A549 (cell line): ENCODE measurements at regions not wholly inside any gene's neighbourhood (a gene's known extent, or its start where the extent isn't known, plus 50 kb on each side); places are given as distances from the start of the nearest gene placed in this dataset.

Experiments used
- ATAC-seq, 2 experiments: fragments of 200-7000 bp in 1 of 2; fragments of >200 bp in 1 of 2; cut with Nextera tagmentation in 1 of 2; cut with Tn5 transposase in 1 of 2; 3 replicates each; pipeline versions ENCODE4 v1.8.0 to v1.9.1; 2018 to 2020; ENCODE audit warnings: mild to moderate bottlenecking in 1 of 2, moderate library complexity in 1 of 2
- CTCF ChIA-PET: fragments of 300-600 bp; sonication (Branson Sonifier 250); formaldehyde crosslinking; extraction: SDS; loops from one replicate; lab custom pipeline; 2021; ENCODE audit warnings: antibody characterized with exemption, inconsistent platforms; lab: Yijun Ruan, JAX
- POLR2A ChIA-PET: fragments of 350-600 bp; formaldehyde crosslinking; extraction: SDS; loops from one replicate; lab custom pipeline; 2021; ENCODE audit warnings: antibody characterized with exemption, inconsistent platforms; lab: Yijun Ruan, JAX
- DNase-seq, 2 experiments: peaks; one replicate each; pipeline versions ENCODE4 v3.0.0 to v3.0.0-alpha.2; 2011 to 2016; ENCODE audit warnings: low read depth in 1 of 2, low spot score in 1 of 2
- FAIRE-seq: peaks from 2 replicates; lab custom pipeline; 2011; peaks lifted over from hg19 to GRCh38; lab: Jason Lieb, UNC
- H3K27ac ChIP-seq, 2 experiments: fragments of >200 bp; sonication (Bioruptor Twin); formaldehyde crosslinking; 3 replicates each; pipeline ENCODE4 v1.5.1; 2016 to 2017
- H3K4me1 ChIP-seq: fragments of >200 bp; sonication (Bioruptor Twin); formaldehyde crosslinking; 3 replicates; pipeline ENCODE4 v1.6.1; 2016
- H3K4me2 ChIP-seq: fragments of >200 bp; sonication (Bioruptor Twin); formaldehyde crosslinking; 3 replicates; pipeline ENCODE4 v1.6.1; 2016
- H3K4me3 ChIP-seq: fragments of >200 bp; sonication (Bioruptor Twin); formaldehyde crosslinking; 3 replicates; pipeline ENCODE4 v1.5.1; 2016
- H3K9me3 ChIP-seq: fragments of >200 bp; sonication (Bioruptor Twin); formaldehyde crosslinking; 3 replicates; pipeline ENCODE4 v1.6.1; 2016
- CEBPB ChIP-seq, 2 experiments: fragments of >200 bp in 1 of 2; sonication (Bioruptor Twin) in 1 of 2; formaldehyde crosslinking in 1 of 2; IDR thresholded peaks; 2 replicates each; pipeline ENCODE4 v1.6.1; 2012 to 2016
- EHF ChIP-seq: fragments of 250-450 bp; sonication (Bioruptor Pico); IDR thresholded peaks from 2 replicates; pipeline ENCODE4 v1.5.0; 2020; ENCODE audit warnings: mild to moderate bottlenecking
- FOXS1 ChIP-seq: fragments of 250-450 bp; sonication (Bioruptor Pico); IDR thresholded peaks from 2 replicates; pipeline ENCODE4 v1.5.0; 2020; ENCODE audit warnings: mild to moderate bottlenecking, moderate library complexity
- HDAC2 ChIP-seq: fragments of 200-600 bp; sonication (generic); IDR thresholded peaks from 2 replicates; pipeline ENCODE4 v1.6.1; 2016
- HOXB5 ChIP-seq: fragments of 250-450 bp; sonication (Bioruptor Pico); IDR thresholded peaks from 2 replicates; pipeline ENCODE4 v1.5.0; 2020; ENCODE audit warnings: mild to moderate bottlenecking, moderate library complexity
- JUNB ChIP-seq: fragments of >200 bp; sonication (Bioruptor Twin); formaldehyde crosslinking; IDR thresholded peaks from 2 replicates; pipeline ENCODE4 v1.6.1; 2016
- MAFK ChIP-seq: fragments of 450-650 bp; IDR thresholded peaks from 2 replicates; pipeline ENCODE4 v1.6.1; 2014; ENCODE audit not compliant: partially characterized antibody
- MYC ChIP-seq: IDR thresholded peaks from 2 replicates; pipeline ENCODE4 v1.6.1; 2012; ENCODE audit warnings: mild to moderate bottlenecking, inconsistent platforms, low read length, improper control_type of control experiment, borderline replicate concordance
- NFE2L2 ChIP-seq: fragments of 150-350 bp; conservative IDR thresholded peaks from 2 replicates; pipeline ENCODE4 v1.6.1; 2014; ENCODE audit warnings: low read length
- POLR2A ChIP-seq: IDR thresholded peaks from 2 replicates; pipeline ENCODE4 v1.6.1; 2012; ENCODE audit warnings: mild to moderate bottlenecking, low read length
- RARB ChIP-seq: fragments of 250-450 bp; sonication (Bioruptor Pico); IDR thresholded peaks from 2 replicates; pipeline ENCODE4 v1.8.0; 2021; ENCODE audit warnings: mild to moderate bottlenecking, moderate library complexity
- RCOR1 ChIP-seq: fragments of 150-350 bp; IDR thresholded peaks from 2 replicates; pipeline ENCODE4 v1.6.1; 2014; ENCODE audit warnings: antibody characterized with exemption, low read length, low read depth
- REST ChIP-seq: fragments of 200-600 bp; sonication (generic); IDR thresholded peaks from 2 replicates; pipeline ENCODE4 v1.6.1; 2016; ENCODE audit warnings: antibody characterized with exemption, mild to moderate bottlenecking, moderate library complexity
- RNF2 ChIP-seq: fragments of 200-600 bp; sonication (generic); IDR thresholded peaks from 2 replicates; pipeline ENCODE4 v1.6.1; 2016; ENCODE audit warnings: low read depth, mild to moderate bottlenecking, antibody characterized with exemption, moderate library complexity, borderline replicate concordance
- SMC3 ChIP-seq: fragments of >200 bp; sonication (Bioruptor Twin); formaldehyde crosslinking; IDR thresholded peaks from 3 replicates; pipeline ENCODE4 v1.6.1; 2018; ENCODE audit warnings: inconsistent platforms
- TP53 ChIP-seq: fragments of 250-450 bp; sonication (Bioruptor Pico); IDR thresholded peaks from 2 replicates; pipeline ENCODE4 v1.5.0; 2021; ENCODE audit warnings: mild to moderate bottlenecking, moderate library complexity
- USF2 ChIP-seq: fragments of 450-650 bp; IDR thresholded peaks from 2 replicates; pipeline ENCODE4 v1.6.1; 2014; ENCODE audit warnings: antibody characterized with exemption
- ZNF302 ChIP-seq: fragments of 250-450 bp; sonication (Bioruptor Pico); IDR thresholded peaks from 2 replicates; pipeline ENCODE4 v1.9.0; 2021; ENCODE audit warnings: inconsistent platforms, mild to moderate bottlenecking, moderate library complexity
- ZSCAN20 ChIP-seq: fragments of 250-450 bp; sonication (Bioruptor Pico); IDR thresholded peaks from 2 replicates; pipeline ENCODE4 v1.8.0; 2022; ENCODE audit warnings: mild to moderate bottlenecking, moderate library complexity
- WGBS: methylation state at CpG from one replicate; pipeline ENCODE4 v1.1.6; 2017; ENCODE audit errors: missing lambda C conversion rate; 5-methylcytosine and 5-hydroxymethylcytosine counted together
- TF ChIP-seq, protein P1 (sequence below): fragments of 250-450 bp; sonication (Bioruptor Pico); IDR thresholded peaks from 2 replicates; pipeline ENCODE4 v1.5.0; 2020; ENCODE audit warnings: low read depth, mild to moderate bottlenecking, moderate library complexity
- TF ChIP-seq, protein P2 (sequence below): fragments of >200 bp; sonication (Bioruptor Twin); formaldehyde crosslinking; IDR thresholded peaks from 3 replicates; pipeline ENCODE4 v1.6.1; 2016
- TF ChIP-seq, protein P3 (sequence below): fragments of 250-450 bp; sonication (Bioruptor Pico); IDR thresholded peaks from 2 replicates; pipeline ENCODE4 v1.5.0; 2021; ENCODE audit warnings: mild to moderate bottlenecking, moderate library complexity, borderline replicate concordance

DNA sequence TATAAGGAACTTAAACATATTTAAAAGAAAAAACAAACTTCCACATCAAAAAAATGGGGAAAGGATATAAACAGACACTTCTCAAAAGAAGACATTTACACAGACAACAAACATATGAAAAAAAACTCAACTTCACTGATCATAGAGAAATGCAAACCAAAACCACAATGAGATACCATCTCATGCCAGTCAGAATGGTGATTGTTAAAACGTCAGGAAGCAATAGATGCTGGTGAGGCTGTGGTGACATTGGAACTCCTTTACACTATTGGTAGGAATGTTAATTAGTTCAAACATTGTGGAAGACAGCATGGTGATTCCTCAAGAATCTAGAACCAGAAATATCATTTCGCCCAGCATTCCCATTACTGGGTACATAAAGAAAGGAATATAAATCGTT lies 228.5 kb upstream of the KDM5D start:
- FAIRE-seq (no peak), DNase-seq (no peak), ATAC-seq (no peak)
- no peak overlapping the region for H3K4me3 ChIP-seq
- ChIA-PET CTCF (no interaction called here), POLR2A (no interaction called here)
- H3K27ac ChIP-seq = no peak overlapping the region
- no peaks in the 10 kb centered on the region for H3K9me3 ChIP-seq
- H3K4me1 ChIP-seq = no peaks in the 10 kb centered on the region
- TF ChIP-seq RARB (CRISPR knock-in tag) = no peak
- no peak for TF ChIP-seq EHF (CRISPR knock-in tag)
- TF ChIP-seq, protein P1, sequence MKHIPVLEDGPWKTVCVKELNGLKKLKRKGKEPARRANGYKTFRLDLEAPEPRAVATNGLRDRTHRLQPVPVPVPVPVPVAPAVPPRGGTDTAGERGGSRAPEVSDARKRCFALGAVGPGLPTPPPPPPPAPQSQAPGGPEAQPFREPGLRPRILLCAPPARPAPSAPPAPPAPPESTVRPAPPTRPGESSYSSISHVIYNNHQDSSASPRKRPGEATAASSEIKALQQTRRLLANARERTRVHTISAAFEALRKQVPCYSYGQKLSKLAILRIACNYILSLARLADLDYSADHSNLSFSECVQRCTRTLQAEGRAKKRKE = no peak
- TF ChIP-seq REST = no peak
- no peak for TF ChIP-seq NFE2L2
- TF ChIP-seq RNF2 = no peak
- TF ChIP-seq RCOR1 = no peak
- no peak for TF ChIP-seq MAFK
- no peak for TF ChIP-seq JUNB
- TF ChIP-seq SMC3 = no peak
- no peak for TF ChIP-seq ZSCAN20 (CRISPR knock-in tag)
- no peak for TF ChIP-seq ZNF302 (CRISPR knock-in tag)
- no peak for TF ChIP-seq FOXS1 (CRISPR knock-in tag)
- no peak for TF ChIP-seq CEBPB (IDR thresholded peaks at IDR 0.05)
- WGBS = 24% methylated on average over 3 of the region's 3 CpGs
- H3K4me2 ChIP-seq = no peak overlapping the region

- H3K4me3 ChIP-seq = no peak overlapping the region
- no peak for TF ChIP-seq NFE2L2
- TF ChIP-seq ZNF302 (CRISPR knock-in tag) = no peak
- TF ChIP-seq HOXB5 (CRISPR knock-in tag) = no peak
- TF ChIP-seq USF2 = no peak
- TF ChIP-seq, protein P2, sequence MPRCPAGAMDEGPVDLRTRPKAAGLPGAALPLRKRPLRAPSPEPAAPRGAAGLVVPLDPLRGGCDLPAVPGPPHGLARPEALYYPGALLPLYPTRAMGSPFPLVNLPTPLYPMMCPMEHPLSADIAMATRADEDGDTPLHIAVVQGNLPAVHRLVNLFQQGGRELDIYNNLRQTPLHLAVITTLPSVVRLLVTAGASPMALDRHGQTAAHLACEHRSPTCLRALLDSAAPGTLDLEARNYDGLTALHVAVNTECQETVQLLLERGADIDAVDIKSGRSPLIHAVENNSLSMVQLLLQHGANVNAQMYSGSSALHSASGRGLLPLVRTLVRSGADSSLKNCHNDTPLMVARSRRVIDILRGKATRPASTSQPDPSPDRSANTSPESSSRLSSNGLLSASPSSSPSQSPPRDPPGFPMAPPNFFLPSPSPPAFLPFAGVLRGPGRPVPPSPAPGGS = no peak
- no peak for TF ChIP-seq HDAC2
- no peak for TF ChIP-seq MYC
- no peak for TF ChIP-seq ZSCAN20 (CRISPR knock-in tag)
- TF ChIP-seq, protein P3, sequence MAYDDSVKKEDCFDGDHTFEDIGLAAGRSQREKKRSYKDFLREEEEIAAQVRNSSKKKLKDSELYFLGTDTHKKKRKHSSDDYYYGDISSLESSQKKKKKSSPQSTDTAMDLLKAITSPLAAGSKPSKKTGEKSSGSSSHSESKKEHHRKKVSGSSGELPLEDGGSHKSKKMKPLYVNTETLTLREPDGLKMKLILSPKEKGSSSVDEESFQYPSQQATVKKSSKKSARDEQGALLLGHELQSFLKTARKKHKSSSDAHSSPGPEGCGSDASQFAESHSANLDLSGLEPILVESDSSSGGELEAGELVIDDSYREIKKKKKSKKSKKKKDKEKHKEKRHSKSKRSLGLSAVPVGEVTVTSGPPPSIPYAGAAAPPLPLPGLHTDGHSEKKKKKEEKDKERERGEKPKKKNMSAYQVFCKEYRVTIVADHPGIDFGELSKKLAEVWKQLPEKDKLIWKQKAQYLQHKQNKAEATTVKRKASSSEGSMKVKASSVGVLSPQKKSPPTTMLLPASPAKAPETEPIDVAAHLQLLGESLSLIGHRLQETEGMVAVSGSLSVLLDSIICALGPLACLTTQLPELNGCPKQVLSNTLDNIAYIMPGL (CRISPR knock-in tag) = no peak
- no peak for TF ChIP-seq FOXS1 (CRISPR knock-in tag)
- TF ChIP-seq POLR2A = no peak
- no peak for TF ChIP-seq TP53 (CRISPR knock-in tag)
- no peak overlapping the region for H3K27ac ChIP-seq
- H3K4me2 ChIP-seq = no peak overlapping the region
- ATAC-seq (no peak), FAIRE-seq (no peak), DNase-seq (no peak)
- ChIA-PET POLR2A (no interaction called here), CTCF (no interaction called here)
- no peaks in the 10 kb centered on the region for H3K9me3 ChIP-seq
- H3K4me1 ChIP-seq = no peaks in the 10 kb centered on the region
These were observed 203.2 kb upstream of the KDM5D start for GRCh38 chrY:19947702-19948101.
